ENCODE measurements at regions not wholly inside any gene's neighbourhood (a gene's known extent, or its start where the extent isn't known, plus 50 kb on each side); places are given as distances from the start of the nearest gene placed in this dataset.
"Not testable (repeated sequence)": the region's sequence is repeated elsewhere in the genome, so short reads cannot be mapped to it uniquely, and the experiment has no call there.

GRCh38 chr15:98342911-98343310 is 305.4 kb upstream of the IGF1R start:
- TF ChIP-seq, protein P1, sequence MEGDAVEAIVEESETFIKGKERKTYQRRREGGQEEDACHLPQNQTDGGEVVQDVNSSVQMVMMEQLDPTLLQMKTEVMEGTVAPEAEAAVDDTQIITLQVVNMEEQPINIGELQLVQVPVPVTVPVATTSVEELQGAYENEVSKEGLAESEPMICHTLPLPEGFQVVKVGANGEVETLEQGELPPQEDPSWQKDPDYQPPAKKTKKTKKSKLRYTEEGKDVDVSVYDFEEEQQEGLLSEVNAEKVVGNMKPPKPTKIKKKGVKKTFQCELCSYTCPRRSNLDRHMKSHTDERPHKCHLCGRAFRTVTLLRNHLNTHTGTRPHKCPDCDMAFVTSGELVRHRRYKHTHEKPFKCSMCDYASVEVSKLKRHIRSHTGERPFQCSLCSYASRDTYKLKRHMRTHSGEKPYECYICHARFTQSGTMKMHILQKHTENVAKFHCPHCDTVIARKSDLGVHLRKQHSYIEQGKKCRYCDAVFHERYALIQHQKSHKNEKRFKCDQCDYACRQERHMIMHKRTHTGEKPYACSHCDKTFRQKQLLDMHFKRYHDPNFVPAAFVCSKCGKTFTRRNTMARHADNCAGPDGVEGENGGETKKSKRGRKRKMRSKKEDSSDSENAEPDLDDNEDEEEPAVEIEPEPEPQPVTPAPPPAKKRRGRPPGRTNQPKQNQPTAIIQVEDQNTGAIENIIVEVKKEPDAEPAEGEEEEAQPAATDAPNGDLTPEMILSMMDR (IDR thresholded peaks at IDR 0.05; ENCODE audit: insufficient read depth, low read depth, low read length, missing control alignments), result no peak
- no peak overlapping the region for H3K4me3 ChIP-seq (ENCODE audit: low read depth, low read length)
- no peak for DNase-seq (ENCODE audit: low read depth)

GRCh38 chr15:98344591-98344990 is 303.7 kb upstream of the IGF1R start:
- no peak for DNase-seq (ENCODE audit: low read depth)
- TF ChIP-seq, protein P1 (IDR thresholded peaks at IDR 0.05; ENCODE audit: insufficient read depth, low read depth, low read length, missing control alignments), result no peak
- no peak overlapping the region for H3K4me3 ChIP-seq (ENCODE audit: low read depth, low read length)

DNA sequence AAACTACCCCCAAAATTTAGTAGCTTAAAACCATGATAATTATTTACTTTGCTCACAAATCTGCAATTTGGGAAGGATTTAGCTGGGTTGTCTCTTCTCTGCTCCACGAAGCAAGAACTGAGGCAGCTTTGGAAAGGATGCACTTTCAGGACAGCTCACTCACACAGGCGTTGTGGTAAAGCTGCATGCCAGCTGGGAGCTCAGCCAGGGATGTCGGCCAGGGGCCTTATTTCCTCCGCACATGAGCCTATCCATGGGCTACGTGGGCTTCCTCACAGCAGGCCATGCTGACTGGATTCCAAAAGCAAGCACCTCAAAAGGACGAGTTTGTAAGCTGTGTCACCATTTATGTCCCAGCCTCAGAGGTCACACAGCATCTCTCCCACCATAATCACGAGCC is 301.3 kb upstream of the IGF1R start:
- DNase-seq (ENCODE audit: low read depth), result no peak
- H3K4me3 ChIP-seq (ENCODE audit: low read depth, low read length), result no peak overlapping the region
- TF ChIP-seq, protein P1 (IDR thresholded peaks at IDR 0.05; ENCODE audit: insufficient read depth, low read depth, low read length, missing control alignments), result no peak

GRCh38 chr15:98347866-98348265 is 300.5 kb upstream of the IGF1R start:
- TF ChIP-seq, protein P1 (IDR thresholded peaks at IDR 0.05; ENCODE audit: insufficient read depth, low read depth, low read length, missing control alignments), result no peak
- no peak for DNase-seq (ENCODE audit: low read depth)

DNA sequence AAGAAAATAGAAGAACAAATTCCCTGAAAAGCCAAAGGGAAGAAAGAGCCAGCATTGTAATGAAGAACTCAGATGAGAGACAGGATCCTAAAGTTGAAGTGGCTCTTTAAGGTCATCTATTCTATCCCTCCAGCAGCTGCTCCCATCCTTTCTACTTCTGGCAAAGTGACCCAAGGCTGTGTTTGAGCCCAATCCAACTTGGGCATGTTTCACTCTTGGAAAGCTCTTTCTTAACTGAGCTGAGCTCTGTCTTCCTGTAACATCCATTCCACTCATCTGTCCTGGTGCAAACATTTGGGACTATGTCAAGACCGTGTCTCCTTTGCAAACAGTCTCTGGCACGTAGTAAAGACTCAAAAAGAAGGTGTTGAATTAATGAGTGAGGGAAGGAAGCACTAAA is 298.1 kb upstream of the IGF1R start:
- no peak overlapping the region for H3K4me3 ChIP-seq (ENCODE audit: low read depth, low read length)
- TF ChIP-seq, protein P1 (IDR thresholded peaks at IDR 0.05; ENCODE audit: insufficient read depth, low read depth, low read length, missing control alignments), result no peak
- no peak for DNase-seq (ENCODE audit: low read depth)

More at GRCh38 chr15:98347866-98348265, 300.5 kb upstream of the IGF1R start:
- no peak overlapping the region for H3K4me3 ChIP-seq (ENCODE audit: low read depth, low read length)

GRCh38 chr15:98358274-98358673 is 290.1 kb upstream of the IGF1R start:
- H3K4me3 ChIP-seq (ENCODE audit: low read depth, low read length); DNase-seq (ENCODE audit: low read depth): not testable (repeated sequence)

- no peak overlapping the region for H3K4me3 ChIP-seq (ENCODE audit: low read depth, low read length)
- DNase-seq (ENCODE audit: low read depth), result no peak
- TF ChIP-seq, protein P1 (IDR thresholded peaks at IDR 0.05; ENCODE audit: insufficient read depth, low read depth, low read length, missing control alignments), result no peak
These were observed 289.4 kb upstream of the IGF1R start for GRCh38 chr15:98358971-98359370.
